Uterus (tissue), 2 donors: ENCODE measurements at regions not wholly inside any gene's neighbourhood (a gene's known extent, or its start where the extent isn't known, plus 50 kb on each side); places are given as distances from the start of the nearest gene placed in this dataset.

ENCODE experiments used
- POLR2A ChIP-seq, 2 donors: fragments of 450-650 bp; IDR thresholded peaks; one replicate each; pipeline ENCODE4 v1.6.1; 2016; ENCODE audit warnings: antibody characterized with exemption in 2 of 2, mild to moderate bottlenecking in 1 of 2, moderate library complexity in 1 of 2
- TF ChIP-seq, protein P1 (sequence below), 4 experiments: fragments of 200-600 bp in 2 of 4; fragments of 450-650 bp in 2 of 4; sonication (generic) in 2 of 4; IDR thresholded peaks; one replicate each; pipeline ENCODE4 v1.5.1; 2016 to 2019; ENCODE audit warnings: antibody characterized with exemption in 4 of 4, mild to moderate bottlenecking in 2 of 4, moderate library complexity in 1 of 4

DNA sequence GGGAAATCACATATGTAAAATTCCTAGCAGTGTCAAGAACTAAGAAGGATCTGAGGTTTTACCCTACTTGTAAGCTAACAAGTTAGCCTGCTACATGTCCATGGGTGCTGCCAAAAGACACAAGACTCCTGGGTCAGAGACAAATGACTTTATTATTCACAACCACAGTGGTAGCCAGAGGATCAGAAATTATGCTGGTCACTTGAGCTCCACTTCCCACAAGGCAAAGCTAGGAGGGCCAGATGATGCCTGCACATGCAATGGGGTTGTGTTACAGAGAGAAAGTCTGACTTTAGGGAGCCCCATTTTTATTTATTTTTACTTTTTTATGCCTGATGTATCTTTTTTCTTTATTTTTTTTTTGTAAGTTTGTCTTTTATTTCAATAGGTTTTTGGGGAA lies 136.8 kb downstream of the S1PR1 start:
- no peak for TF ChIP-seq POLR2A (IDR thresholded peaks at IDR 0.05)
- TF ChIP-seq, protein P1, sequence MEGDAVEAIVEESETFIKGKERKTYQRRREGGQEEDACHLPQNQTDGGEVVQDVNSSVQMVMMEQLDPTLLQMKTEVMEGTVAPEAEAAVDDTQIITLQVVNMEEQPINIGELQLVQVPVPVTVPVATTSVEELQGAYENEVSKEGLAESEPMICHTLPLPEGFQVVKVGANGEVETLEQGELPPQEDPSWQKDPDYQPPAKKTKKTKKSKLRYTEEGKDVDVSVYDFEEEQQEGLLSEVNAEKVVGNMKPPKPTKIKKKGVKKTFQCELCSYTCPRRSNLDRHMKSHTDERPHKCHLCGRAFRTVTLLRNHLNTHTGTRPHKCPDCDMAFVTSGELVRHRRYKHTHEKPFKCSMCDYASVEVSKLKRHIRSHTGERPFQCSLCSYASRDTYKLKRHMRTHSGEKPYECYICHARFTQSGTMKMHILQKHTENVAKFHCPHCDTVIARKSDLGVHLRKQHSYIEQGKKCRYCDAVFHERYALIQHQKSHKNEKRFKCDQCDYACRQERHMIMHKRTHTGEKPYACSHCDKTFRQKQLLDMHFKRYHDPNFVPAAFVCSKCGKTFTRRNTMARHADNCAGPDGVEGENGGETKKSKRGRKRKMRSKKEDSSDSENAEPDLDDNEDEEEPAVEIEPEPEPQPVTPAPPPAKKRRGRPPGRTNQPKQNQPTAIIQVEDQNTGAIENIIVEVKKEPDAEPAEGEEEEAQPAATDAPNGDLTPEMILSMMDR (IDR thresholded peaks at IDR 0.05), result no peak
